Bone marrow (tissue), 2 donors: ENCODE measurements at regions not wholly inside any gene's neighbourhood (a gene's known extent, or its start where the extent isn't known, plus 50 kb on each side); places are given as distances from the start of the nearest gene placed in this dataset.

ENCODE experiments used
- DNase-seq, 2 donors: peaks; one replicate each; lab custom pipeline; 2025; lab: John Stamatoyannopoulos, UW

DNA sequence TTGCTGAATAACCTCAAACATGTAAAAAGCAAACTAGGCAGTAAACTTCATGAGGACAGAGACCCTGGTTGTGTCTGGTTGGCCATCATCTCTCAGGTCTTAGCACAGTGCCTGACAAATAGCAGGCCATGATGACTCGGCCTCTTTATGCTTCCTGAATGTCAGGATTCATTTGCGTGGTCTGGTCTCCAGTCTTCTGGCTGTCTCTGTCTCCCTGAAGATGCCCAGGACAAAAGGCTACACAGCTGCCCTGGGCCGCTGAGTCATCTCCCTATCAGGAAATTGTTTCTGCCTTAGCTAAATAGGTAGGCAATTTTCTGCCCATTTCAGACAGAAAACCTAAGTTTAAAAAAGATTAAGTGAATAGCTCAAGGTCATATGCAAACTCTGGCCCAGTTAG, 84.1 kb upstream of the FNDC3A start:
- peak in 1 of 2 donors; percentile 61 for DNase-seq

DNA sequence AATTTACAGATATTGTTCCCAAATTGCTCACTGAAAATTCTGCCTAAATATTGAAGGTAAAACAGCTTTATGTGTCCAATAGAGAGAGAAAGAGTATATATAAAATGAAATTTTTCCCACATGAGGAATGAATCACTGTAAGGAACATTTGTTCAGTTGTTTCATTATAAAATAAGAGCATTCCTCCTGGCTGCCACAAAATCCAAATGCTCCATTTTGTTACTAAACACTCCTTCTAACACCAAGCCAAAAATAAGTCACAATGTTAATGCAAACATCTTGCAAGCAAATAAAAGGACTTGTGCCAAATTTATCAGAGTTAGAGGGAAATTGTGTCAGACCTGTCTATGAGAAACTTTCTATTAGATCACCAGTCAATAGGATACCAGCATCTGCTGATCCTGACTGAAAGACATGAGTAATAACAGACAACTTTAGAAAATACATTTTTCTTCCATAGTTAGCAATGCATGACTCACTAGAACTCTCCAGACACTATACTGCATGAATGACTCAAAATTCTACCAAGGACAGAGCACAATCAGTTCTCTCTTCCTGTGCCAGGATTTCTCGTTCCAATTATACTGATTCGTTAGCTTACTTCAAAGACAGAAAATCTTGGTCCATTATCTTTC, 83.5 kb upstream of the FNDC3A start:
- peak in 1 of 2 donors; percentile 95 for DNase-seq

- DNase-seq, result no peak
These were observed 83.0 kb upstream of the FNDC3A start for GRCh38 chr13:48892688-48893075.

GRCh38 chr13:48896312-48896711, 79.4 kb upstream of the FNDC3A start:
- DNase-seq, result peak in 1 of 2 donors; percentile 81

DNA sequence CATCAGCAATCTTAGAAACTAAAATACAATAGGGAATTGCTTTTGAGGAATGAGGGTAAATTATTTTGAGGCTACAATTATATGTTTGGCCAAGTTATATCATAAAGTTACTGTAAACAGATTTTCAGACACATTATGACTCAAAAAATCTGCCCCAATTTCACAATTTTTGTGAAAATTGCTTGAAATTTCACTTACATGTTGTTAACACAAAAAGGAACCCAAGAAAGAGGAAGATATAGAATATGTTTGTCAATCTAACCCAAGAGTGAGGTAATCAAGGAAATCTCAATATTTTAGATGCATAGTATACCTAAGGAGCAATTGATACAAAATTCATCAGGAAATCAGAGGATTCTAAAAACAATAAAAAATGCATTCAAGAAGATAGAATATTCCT, 73.9 kb upstream of the FNDC3A start:
- DNase-seq, result no peak

- DNase-seq, result no peak
These were observed 73.3 kb upstream of the FNDC3A start for GRCh38 chr13:48902368-48902767.

DNA sequence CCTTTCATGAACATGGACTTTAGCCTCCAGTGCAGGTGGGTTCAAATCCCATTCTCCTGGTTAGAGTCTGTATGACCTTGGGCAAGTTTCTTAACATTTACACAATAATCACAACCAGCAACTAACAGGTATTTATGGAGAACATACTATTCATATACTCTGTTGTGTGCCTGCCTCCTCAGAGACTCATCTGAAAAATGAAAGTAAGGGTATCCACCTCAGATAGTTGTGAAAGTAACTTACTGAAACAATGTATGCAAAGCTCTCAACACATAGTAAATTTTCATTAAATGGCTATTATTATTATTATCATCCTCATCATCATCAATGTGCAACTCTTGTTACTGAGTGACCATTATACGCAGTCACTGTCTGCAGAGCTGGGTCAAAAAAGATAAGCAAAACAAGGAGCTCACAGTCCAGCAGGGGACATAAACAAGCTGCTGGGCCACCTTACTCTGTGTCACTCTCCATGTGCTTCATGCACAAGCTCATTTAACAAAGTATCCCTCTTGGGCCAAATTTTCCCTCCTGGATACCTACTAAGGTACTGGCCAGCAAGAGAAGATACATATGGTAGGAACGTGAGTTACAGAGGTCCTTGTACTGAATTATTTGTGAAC, 70.9 kb upstream of the FNDC3A start:
- no peak for DNase-seq

GRCh38 chr13:48906200-48906599, 69.5 kb upstream of the FNDC3A start:
- no peak for DNase-seq

DNA sequence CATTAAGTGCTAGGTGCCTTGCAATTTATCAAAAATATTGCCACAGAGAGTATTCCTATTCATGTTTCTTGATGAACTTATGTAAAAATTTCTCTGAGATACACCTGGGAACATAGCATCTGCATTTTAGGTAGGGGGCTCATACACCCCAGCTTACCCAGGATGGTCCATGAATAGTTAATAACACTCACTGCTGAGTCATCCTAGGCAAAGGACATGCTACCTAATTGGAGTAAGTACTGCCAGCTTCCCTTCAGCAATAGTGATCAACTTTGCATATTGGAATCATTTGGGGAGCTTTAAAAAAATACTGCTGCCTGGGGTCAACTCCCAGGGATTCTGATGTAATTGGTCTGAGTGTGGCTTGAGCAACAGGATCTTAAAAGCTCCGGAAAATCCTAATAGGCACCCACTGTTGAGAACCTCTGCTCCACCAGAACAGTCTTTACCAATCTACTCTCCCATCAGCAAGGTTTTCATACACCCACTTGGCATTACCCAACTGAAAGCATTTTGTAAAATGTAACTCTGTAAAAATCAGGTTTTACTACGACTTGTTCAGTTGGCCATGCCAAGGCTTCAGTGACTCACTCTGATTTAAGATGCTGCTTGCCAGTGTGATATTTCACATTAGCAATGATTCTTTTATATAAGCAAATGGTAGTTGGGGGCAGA, 67.2 kb upstream of the FNDC3A start:
- DNase-seq, result no peak

GRCh38 chr13:48909056-48909389, 66.7 kb upstream of the FNDC3A start:
- DNase-seq, result no peak

- DNase-seq, result no peak
These were observed 65.0 kb upstream of the FNDC3A start for GRCh38 chr13:48910686-48911085.

GRCh38 chr13:48919751-48920150, 56.0 kb upstream of the FNDC3A start:
- no peak for DNase-seq

DNA sequence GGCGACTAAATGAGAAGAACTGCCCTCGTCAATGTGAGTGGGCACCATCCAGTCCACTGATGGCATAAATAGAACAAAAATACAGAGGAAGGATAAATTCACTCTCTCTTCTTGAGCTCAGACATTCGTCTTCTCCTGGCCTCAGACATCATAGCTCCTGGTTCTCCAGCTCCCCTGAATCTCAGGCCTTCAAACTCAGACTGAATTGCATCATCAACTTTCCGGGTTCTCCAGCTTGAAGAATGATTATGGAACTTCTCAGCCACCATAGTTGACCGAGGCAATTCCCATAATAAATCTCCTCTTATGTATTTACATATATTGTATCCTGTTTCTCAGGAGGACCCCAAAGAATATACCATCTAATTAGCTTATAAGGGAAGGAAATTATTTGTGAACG, 55.0 kb upstream of the FNDC3A start:
- no peak for DNase-seq

GRCh38 chr13:48923376-48923775, 52.3 kb upstream of the FNDC3A start:
- DNase-seq, result no peak

DNA sequence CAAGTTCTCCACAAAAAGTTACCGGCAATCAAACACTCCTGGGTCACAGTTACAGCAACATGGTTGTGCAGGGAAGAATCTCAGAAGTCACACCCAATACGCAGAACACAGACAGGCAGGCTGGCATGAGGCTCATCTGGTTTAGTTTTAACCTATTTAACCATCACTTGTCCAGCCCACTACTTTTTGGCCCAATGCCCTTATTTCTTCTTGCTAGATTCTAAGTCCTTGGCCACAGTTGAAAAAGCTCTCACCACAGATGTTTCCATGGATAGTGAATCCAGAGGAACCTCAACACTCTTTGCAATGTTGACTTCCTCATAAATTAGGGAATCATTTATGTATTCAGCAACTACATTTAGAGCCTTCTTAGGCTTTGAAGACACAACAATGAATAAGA, 50.7 kb upstream of the FNDC3A start:
- no peak for DNase-seq
